ENCODE measurements at regions not wholly inside any gene's neighbourhood (a gene's known extent, or its start where the extent isn't known, plus 50 kb on each side); places are given as distances from the start of the nearest gene placed in this dataset.

DNA sequence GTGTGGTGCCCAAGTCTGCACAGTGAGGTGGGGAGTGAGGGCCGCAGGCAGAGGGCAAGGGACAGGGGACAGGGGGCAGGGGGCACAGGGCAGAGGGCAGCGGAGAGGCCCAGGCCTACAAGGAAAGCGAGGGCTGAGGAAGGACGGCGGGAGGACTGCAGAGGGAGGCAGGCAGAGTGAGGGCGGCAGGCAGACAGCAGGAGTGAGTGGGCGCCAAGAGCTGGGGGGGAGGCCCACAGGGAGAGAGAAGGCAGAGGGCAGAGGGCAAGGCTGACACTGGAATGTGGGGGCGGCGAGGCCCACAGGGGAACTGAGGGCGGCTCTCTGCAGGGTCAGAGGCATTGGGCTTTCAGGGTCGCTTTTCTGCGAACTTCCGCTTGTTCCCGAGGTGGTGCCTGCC is 267.8 kb upstream of the NDN start (continued):
- TF ChIP-seq, protein P1, sequence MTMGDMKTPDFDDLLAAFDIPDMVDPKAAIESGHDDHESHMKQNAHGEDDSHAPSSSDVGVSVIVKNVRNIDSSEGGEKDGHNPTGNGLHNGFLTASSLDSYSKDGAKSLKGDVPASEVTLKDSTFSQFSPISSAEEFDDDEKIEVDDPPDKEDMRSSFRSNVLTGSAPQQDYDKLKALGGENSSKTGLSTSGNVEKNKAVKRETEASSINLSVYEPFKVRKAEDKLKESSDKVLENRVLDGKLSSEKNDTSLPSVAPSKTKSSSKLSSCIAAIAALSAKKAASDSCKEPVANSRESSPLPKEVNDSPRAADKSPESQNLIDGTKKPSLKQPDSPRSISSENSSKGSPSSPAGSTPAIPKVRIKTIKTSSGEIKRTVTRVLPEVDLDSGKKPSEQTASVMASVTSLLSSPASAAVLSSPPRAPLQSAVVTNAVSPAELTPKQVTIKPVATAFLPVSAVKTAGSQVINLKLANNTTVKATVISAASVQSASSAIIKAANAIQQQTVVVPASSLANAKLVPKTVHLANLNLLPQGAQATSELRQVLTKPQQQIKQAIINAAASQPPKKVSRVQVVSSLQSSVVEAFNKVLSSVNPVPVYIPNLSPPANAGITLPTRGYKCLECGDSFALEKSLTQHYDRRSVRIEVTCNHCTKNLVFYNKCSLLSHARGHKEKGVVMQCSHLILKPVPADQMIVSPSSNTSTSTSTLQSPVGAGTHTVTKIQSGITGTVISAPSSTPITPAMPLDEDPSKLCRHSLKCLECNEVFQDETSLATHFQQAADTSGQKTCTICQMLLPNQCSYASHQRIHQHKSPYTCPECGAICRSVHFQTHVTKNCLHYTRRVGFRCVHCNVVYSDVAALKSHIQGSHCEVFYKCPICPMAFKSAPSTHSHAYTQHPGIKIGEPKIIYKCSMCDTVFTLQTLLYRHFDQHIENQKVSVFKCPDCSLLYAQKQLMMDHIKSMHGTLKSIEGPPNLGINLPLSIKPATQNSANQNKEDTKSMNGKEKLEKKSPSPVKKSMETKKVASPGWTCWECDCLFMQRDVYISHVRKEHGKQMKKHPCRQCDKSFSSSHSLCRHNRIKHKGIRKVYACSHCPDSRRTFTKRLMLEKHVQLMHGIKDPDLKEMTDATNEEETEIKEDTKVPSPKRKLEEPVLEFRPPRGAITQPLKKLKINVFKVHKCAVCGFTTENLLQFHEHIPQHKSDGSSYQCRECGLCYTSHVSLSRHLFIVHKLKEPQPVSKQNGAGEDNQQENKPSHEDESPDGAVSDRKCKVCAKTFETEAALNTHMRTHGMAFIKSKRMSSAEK (CRISPR knock-in tag; IDR thresholded peaks at IDR 0.05; ENCODE audit: borderline replicate concordance): no peak
- TF ChIP-seq, protein P2, sequence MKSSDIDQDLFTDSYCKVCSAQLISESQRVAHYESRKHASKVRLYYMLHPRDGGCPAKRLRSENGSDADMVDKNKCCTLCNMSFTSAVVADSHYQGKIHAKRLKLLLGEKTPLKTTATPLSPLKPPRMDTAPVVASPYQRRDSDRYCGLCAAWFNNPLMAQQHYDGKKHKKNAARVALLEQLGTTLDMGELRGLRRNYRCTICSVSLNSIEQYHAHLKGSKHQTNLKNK (CRISPR knock-in tag; IDR thresholded peaks at IDR 0.05): no peak

DNA sequence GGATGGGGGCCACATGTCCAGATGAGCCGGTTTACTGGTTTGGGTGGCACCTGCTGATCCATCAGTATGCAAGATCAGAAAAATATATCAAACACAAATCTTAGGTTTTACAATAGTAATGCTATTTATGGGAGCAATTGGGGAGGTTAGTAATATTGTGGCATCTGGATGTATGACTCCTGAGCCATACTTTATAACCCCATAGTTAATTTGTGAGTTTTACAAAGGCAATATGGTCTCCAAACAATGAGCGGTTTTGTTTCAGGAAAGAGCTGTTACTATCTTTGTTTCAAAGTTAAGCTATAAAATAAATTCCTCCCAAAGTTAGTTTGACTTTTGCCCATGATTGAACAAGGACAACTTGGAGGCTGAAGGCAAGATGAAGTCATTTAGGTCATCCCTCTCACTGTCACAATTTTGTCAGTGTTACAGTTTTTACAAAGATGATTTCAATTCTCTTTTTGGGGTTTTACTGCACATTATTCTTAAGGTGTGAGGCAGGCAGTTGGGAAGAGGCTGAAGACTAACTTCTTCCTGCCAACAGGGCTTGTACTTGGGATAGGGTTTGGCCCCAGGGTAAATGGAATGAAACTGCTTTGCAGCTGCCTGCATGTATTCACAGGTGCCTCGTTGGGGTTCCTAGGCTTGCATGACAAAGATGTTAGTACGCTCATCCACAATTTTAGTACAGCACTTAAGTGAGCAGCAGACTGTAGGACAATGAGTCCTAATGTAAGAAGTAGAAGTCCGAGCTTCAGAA is 296.6 kb upstream of the NDN start:
- CTCF ChIA-PET: no interaction called here
- DNase-seq (ENCODE audit: low spot score) (no peak), ATAC-seq (no peak)
- TF ChIP-seq ATF1 (CRISPR knock-in tag; IDR thresholded peaks at IDR 0.05): no peak
- TF ChIP-seq E2F5 (CRISPR knock-in tag; IDR thresholded peaks at IDR 0.05): no peak
- no peak for TF ChIP-seq ESRRA (CRISPR knock-in tag; IDR thresholded peaks at IDR 0.05; ENCODE audit: borderline replicate concordance)
- no peak overlapping the region for H3K27ac Mint-ChIP-seq
- no peaks in the 10 kb centered on the region; the same call in 1 of the 2 replicates for H3K27me3 Mint-ChIP-seq (ENCODE audit: low read depth)
- H3K36me3 Mint-ChIP-seq: peaks cover 37% of the 10 kb centered on the region
- peaks cover 46% of the 10 kb centered on the region for H3K9me3 Mint-ChIP-seq
- H3K4me3 Mint-ChIP-seq: no peak overlapping the region
- H3K4me1 Mint-ChIP-seq: peaks cover 3% of the 10 kb centered on the region
- POLR2A ChIA-PET: no interaction called here

DNA sequence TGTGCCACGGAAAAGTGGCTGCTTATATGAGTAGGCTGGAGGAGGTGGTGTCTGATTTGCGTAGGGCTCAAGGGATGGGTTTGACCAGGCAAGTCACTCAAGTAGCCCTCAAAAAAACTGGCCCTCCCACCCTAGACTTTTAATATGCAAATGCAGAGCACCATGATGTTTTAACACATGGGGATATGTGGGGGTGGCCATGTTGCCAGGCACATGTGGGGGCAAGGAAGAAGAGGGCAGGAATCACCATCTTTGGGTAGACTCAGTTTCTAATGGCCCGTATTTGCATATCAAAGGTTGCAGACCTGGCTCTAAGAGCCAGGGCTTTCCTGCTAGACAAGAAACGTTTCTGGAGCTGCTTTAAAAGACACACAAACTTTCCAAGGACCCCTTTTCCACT is 307.2 kb upstream of the NDN start:
- H3K27me3 Mint-ChIP-seq (ENCODE audit: low read depth): no peaks in the 10 kb centered on the region; the same call in 1 of the 2 replicates
- no peak overlapping the region for H3K27ac Mint-ChIP-seq
- peaks cover 71% of the 10 kb centered on the region for H3K9me3 Mint-ChIP-seq
- TF ChIP-seq JAZF1 (CRISPR knock-in tag; IDR thresholded peaks at IDR 0.05) (no peak), EMX1 (CRISPR knock-in tag; IDR thresholded peaks at IDR 0.05) (no peak), RORB (CRISPR knock-in tag; IDR thresholded peaks at IDR 0.05) (no peak)
- ChIA-PET CTCF (no interaction called here), POLR2A (no interaction called here)
- DNase-seq (ENCODE audit: low spot score): no peak
- ATAC-seq: peak; percentile 61
- no peak overlapping the region for H3K4me3 Mint-ChIP-seq
- H3K4me1 Mint-ChIP-seq: peaks cover 3% of the 10 kb centered on the region
- peaks cover 57% of the 10 kb centered on the region for H3K36me3 Mint-ChIP-seq

DNA sequence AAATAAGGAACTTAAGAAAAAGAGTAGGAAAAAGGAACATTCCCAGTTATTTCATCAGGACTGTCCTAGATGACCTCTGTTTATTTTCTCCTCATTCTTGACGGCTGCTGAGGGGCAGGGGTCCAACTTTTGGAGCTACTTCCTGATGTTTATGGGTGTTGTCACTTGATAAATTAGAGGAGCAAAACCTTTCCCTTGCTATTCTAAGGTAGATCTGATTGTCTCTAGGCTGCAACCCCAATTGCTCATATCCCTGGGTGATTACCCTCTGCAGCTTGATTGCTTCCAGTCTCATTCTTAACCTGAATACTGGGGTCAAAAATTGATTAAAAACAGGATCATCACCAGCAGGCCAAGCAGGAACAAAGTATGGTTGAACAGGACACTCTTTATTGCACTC is 311.0 kb upstream of the NDN start:
- ATAC-seq (no peak), DNase-seq (ENCODE audit: low spot score) (no peak)
- no peak overlapping the region for H3K27ac Mint-ChIP-seq
- H3K9me3 Mint-ChIP-seq: peaks cover 70% of the 10 kb centered on the region
- H3K4me3 Mint-ChIP-seq: no peak overlapping the region
- H3K27me3 Mint-ChIP-seq (ENCODE audit: low read depth): no peaks in the 10 kb centered on the region; the same call in 1 of the 2 replicates
- H3K36me3 Mint-ChIP-seq: peaks cover 54% of the 10 kb centered on the region
- CTCF ChIA-PET: no interaction called here
- H3K4me1 Mint-ChIP-seq: peaks cover 3% of the 10 kb centered on the region
- POLR2A ChIA-PET: no interaction called here
- no peak for TF ChIP-seq SOX15 (CRISPR knock-in tag; IDR thresholded peaks at IDR 0.05)
- TF ChIP-seq E2F4 (CRISPR knock-in tag; IDR thresholded peaks at IDR 0.05; ENCODE audit: borderline replicate concordance, low read depth): no peak
- TF ChIP-seq, protein P3, sequence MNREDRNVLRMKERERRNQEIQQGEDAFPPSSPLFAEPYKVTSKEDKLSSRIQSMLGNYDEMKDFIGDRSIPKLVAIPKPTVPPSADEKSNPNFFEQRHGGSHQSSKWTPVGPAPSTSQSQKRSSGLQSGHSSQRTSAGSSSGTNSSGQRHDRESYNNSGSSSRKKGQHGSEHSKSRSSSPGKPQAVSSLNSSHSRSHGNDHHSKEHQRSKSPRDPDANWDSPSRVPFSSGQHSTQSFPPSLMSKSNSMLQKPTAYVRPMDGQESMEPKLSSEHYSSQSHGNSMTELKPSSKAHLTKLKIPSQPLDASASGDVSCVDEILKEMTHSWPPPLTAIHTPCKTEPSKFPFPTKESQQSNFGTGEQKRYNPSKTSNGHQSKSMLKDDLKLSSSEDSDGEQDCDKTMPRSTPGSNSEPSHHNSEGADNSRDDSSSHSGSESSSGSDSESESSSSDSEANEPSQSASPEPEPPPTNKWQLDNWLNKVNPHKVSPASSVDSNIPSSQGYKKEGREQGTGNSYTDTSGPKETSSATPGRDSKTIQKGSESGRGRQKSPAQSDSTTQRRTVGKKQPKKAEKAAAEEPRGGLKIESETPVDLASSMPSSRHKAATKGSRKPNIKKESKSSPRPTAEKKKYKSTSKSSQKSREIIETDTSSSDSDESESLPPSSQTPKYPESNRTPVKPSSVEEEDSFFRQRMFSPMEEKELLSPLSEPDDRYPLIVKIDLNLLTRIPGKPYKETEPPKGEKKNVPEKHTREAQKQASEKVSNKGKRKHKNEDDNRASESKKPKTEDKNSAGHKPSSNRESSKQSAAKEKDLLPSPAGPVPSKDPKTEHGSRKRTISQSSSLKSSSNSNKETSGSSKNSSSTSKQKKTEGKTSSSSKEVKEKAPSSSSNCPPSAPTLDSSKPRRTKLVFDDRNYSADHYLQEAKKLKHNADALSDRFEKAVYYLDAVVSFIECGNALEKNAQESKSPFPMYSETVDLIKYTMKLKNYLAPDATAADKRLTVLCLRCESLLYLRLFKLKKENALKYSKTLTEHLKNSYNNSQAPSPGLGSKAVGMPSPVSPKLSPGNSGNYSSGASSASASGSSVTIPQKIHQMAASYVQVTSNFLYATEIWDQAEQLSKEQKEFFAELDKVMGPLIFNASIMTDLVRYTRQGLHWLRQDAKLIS (CRISPR knock-in tag; IDR thresholded peaks at IDR 0.05; ENCODE audit: borderline replicate concordance): no peak
- no peak for TF ChIP-seq TEAD4 (CRISPR knock-in tag; IDR thresholded peaks at IDR 0.05)
- TF ChIP-seq, protein P4, sequence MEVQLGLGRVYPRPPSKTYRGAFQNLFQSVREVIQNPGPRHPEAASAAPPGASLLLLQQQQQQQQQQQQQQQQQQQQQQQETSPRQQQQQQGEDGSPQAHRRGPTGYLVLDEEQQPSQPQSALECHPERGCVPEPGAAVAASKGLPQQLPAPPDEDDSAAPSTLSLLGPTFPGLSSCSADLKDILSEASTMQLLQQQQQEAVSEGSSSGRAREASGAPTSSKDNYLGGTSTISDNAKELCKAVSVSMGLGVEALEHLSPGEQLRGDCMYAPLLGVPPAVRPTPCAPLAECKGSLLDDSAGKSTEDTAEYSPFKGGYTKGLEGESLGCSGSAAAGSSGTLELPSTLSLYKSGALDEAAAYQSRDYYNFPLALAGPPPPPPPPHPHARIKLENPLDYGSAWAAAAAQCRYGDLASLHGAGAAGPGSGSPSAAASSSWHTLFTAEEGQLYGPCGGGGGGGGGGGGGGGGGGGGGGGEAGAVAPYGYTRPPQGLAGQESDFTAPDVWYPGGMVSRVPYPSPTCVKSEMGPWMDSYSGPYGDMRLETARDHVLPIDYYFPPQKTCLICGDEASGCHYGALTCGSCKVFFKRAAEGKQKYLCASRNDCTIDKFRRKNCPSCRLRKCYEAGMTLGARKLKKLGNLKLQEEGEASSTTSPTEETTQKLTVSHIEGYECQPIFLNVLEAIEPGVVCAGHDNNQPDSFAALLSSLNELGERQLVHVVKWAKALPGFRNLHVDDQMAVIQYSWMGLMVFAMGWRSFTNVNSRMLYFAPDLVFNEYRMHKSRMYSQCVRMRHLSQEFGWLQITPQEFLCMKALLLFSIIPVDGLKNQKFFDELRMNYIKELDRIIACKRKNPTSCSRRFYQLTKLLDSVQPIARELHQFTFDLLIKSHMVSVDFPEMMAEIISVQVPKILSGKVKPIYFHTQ (CRISPR knock-in tag; IDR thresholded peaks at IDR 0.05): no peak
- no peak for TF ChIP-seq ZNF416 (CRISPR knock-in tag; IDR thresholded peaks at IDR 0.05)
- TF ChIP-seq, protein P5, sequence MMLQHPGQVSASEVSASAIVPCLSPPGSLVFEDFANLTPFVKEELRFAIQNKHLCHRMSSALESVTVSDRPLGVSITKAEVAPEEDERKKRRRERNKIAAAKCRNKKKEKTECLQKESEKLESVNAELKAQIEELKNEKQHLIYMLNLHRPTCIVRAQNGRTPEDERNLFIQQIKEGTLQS (CRISPR knock-in tag; conservative IDR thresholded peaks at IDR 0.05): no peak
- no peak for TF ChIP-seq ETV6 (CRISPR knock-in tag; IDR thresholded peaks at IDR 0.05)
